ENCODE measurements at regions not wholly inside any gene's neighbourhood (a gene's known extent, or its start where the extent isn't known, plus 50 kb on each side); places are given as distances from the start of the nearest gene placed in this dataset.

- no peak overlapping the region for H3K4me3 Mint-ChIP-seq
- POLR2A ChIA-PET = no interaction called here
- CTCF ChIA-PET = interaction anchor here (0.6 kb wide), 1 partner anchor 175 kb away, joined by 3 read pairs; no protein-coding TSS in a partner anchor
- no peaks in the 10 kb centered on the region for H3K9me3 Mint-ChIP-seq
- H3K4me1 Mint-ChIP-seq = no peaks in the 10 kb centered on the region
- no peak for DNase-seq
- no peaks in the 10 kb centered on the region for H3K27me3 Mint-ChIP-seq
- no peak overlapping the region for H3K27ac Mint-ChIP-seq
- no peaks in the 10 kb centered on the region for H3K36me3 Mint-ChIP-seq (ENCODE audit: low read depth)
These were observed 133.3 kb downstream of the SPCS3 start for GRCh38 chr4:176453079-176453478.

GRCh38 chr4:176453658-176454057, 133.9 kb downstream of the SPCS3 start:
- DNase-seq = no peak
- ChIA-PET CTCF (no interaction called here), POLR2A (no interaction called here)
- H3K4me3 Mint-ChIP-seq = no peak overlapping the region
- no peaks in the 10 kb centered on the region for H3K4me1 Mint-ChIP-seq
- no peaks in the 10 kb centered on the region for H3K27me3 Mint-ChIP-seq
- no peaks in the 10 kb centered on the region for H3K36me3 Mint-ChIP-seq (ENCODE audit: low read depth)
- no peaks in the 10 kb centered on the region for H3K9me3 Mint-ChIP-seq
- H3K27ac Mint-ChIP-seq = no peak overlapping the region

GRCh38 chr4:176464748-176465147, 145.0 kb downstream of the SPCS3 start:
- H3K4me3 Mint-ChIP-seq = no peak overlapping the region
- CTCF ChIA-PET = no interaction called here
- DNase-seq = no peak
- H3K27me3 Mint-ChIP-seq = no peaks in the 10 kb centered on the region
- H3K4me1 Mint-ChIP-seq = no peaks in the 10 kb centered on the region
- POLR2A ChIA-PET = no interaction called here
- H3K27ac Mint-ChIP-seq = no peak overlapping the region
- no peaks in the 10 kb centered on the region for H3K36me3 Mint-ChIP-seq (ENCODE audit: low read depth)
- H3K9me3 Mint-ChIP-seq = no peaks in the 10 kb centered on the region

- H3K9me3 Mint-ChIP-seq = no peaks in the 10 kb centered on the region
- ChIA-PET CTCF (no interaction called here), POLR2A (no interaction called here)
- DNase-seq = no peak
- no peak overlapping the region for H3K27ac Mint-ChIP-seq
- H3K36me3 Mint-ChIP-seq (ENCODE audit: low read depth) = no peaks in the 10 kb centered on the region
- H3K27me3 Mint-ChIP-seq = no peaks in the 10 kb centered on the region
- no peaks in the 10 kb centered on the region for H3K4me1 Mint-ChIP-seq
- no peak overlapping the region for H3K4me3 Mint-ChIP-seq
These were observed 147.2 kb downstream of the SPCS3 start for GRCh38 chr4:176467001-176467400.

GRCh38 chr4:176469546-176469945, 149.8 kb downstream of the SPCS3 start:
- Mint-ChIP-seq H3K27me3 (no peaks in the 10 kb centered on the region), H3K4me3 (no peak overlapping the region), H3K9me3 (no peaks in the 10 kb centered on the region), H3K4me1 (no peaks in the 10 kb centered on the region), H3K27ac (no peak overlapping the region), H3K36me3 (ENCODE audit: low read depth) (no peaks in the 10 kb centered on the region)
- no peak for DNase-seq
- POLR2A ChIA-PET = no interaction called here
- CTCF ChIA-PET = no interaction called here

- no peak for DNase-seq
- peaks cover 7% of the 10 kb centered on the region for H3K9me3 Mint-ChIP-seq
- H3K27me3 Mint-ChIP-seq = no peaks in the 10 kb centered on the region
- POLR2A ChIA-PET = no interaction called here
- no peak overlapping the region for H3K27ac Mint-ChIP-seq
- no peaks in the 10 kb centered on the region for H3K4me1 Mint-ChIP-seq
- no peaks in the 10 kb centered on the region for H3K36me3 Mint-ChIP-seq (ENCODE audit: low read depth)
- CTCF ChIA-PET = no interaction called here
- H3K4me3 Mint-ChIP-seq = no peak overlapping the region
These were observed 150.9 kb downstream of the SPCS3 start for GRCh38 chr4:176470671-176471070.

- ChIA-PET CTCF (no interaction called here), POLR2A (no interaction called here)
- no peaks in the 10 kb centered on the region for H3K36me3 Mint-ChIP-seq (ENCODE audit: low read depth)
- H3K4me1 Mint-ChIP-seq = no peaks in the 10 kb centered on the region
- DNase-seq = no peak
- H3K27me3 Mint-ChIP-seq = no peaks in the 10 kb centered on the region
- no peak overlapping the region for H3K4me3 Mint-ChIP-seq
- peaks cover 19% of the 10 kb centered on the region for H3K9me3 Mint-ChIP-seq
- no peak overlapping the region for H3K27ac Mint-ChIP-seq
These were observed 155.3 kb downstream of the SPCS3 start for GRCh38 chr4:176475067-176475466.

GRCh38 chr4:176478076-176478475, 158.3 kb downstream of the SPCS3 start:
- Mint-ChIP-seq H3K27me3 (no peaks in the 10 kb centered on the region), H3K36me3 (ENCODE audit: low read depth) (no peaks in the 10 kb centered on the region), H3K27ac (no peak overlapping the region), H3K9me3 (peaks cover 19% of the 10 kb centered on the region), H3K4me1 (no peaks in the 10 kb centered on the region), H3K4me3 (no peak overlapping the region)
- ChIA-PET POLR2A (no interaction called here), CTCF (no interaction called here)
- no peak for DNase-seq

GRCh38 chr4:176479767-176480166, 160.0 kb downstream of the SPCS3 start:
- Mint-ChIP-seq H3K36me3 (ENCODE audit: low read depth) (no peaks in the 10 kb centered on the region), H3K9me3 (peaks cover 19% of the 10 kb centered on the region), H3K27me3 (no peaks in the 10 kb centered on the region), H3K4me1 (no peaks in the 10 kb centered on the region), H3K27ac (no peak overlapping the region), H3K4me3 (no peak overlapping the region)
- no peak for DNase-seq
- ChIA-PET POLR2A (no interaction called here), CTCF (no interaction called here)

- POLR2A ChIA-PET = no interaction called here
- Mint-ChIP-seq H3K27me3 (no peaks in the 10 kb centered on the region), H3K36me3 (ENCODE audit: low read depth) (no peaks in the 10 kb centered on the region), H3K4me1 (no peaks in the 10 kb centered on the region), H3K27ac (no peak overlapping the region), H3K9me3 (no peaks in the 10 kb centered on the region), H3K4me3 (no peak overlapping the region)
- CTCF ChIA-PET = no interaction called here
- DNase-seq = no peak
These were observed 163.2 kb downstream of the SPCS3 start for GRCh38 chr4:176482972-176483371.

GRCh38 chr4:176484301-176484984, 164.7 kb downstream of the SPCS3 start:
- Mint-ChIP-seq H3K9me3 (no peaks in the 10 kb centered on the region), H3K27ac (no peak overlapping the region), H3K36me3 (ENCODE audit: low read depth) (no peaks in the 10 kb centered on the region), H3K4me3 (no peak overlapping the region), H3K4me1 (no peaks in the 10 kb centered on the region), H3K27me3 (no peaks in the 10 kb centered on the region)
- CTCF ChIA-PET = no interaction called here
- POLR2A ChIA-PET = no interaction called here
- DNase-seq = no peak

- Mint-ChIP-seq H3K4me3 (no peak overlapping the region), H3K27me3 (no peaks in the 10 kb centered on the region), H3K27ac (no peak overlapping the region), H3K36me3 (ENCODE audit: low read depth) (no peaks in the 10 kb centered on the region), H3K9me3 (no peaks in the 10 kb centered on the region), H3K4me1 (peaks cover 2% of the 10 kb centered on the region)
- no peak for DNase-seq
- POLR2A ChIA-PET = no interaction called here
- CTCF ChIA-PET = no interaction called here
These were observed 169.2 kb downstream of the SPCS3 start for GRCh38 chr4:176489001-176489400.

GRCh38 chr4:176492646-176493302, 173.0 kb downstream of the SPCS3 start:
- Mint-ChIP-seq H3K36me3 (ENCODE audit: low read depth) (no peaks in the 10 kb centered on the region), H3K4me3 (no peak overlapping the region), H3K4me1 (peaks cover 2% of the 10 kb centered on the region), H3K27ac (no peak overlapping the region), H3K27me3 (no peaks in the 10 kb centered on the region), H3K9me3 (no peaks in the 10 kb centered on the region)
- POLR2A ChIA-PET = no interaction called here
- CTCF ChIA-PET = no interaction called here
- DNase-seq = no peak

- Mint-ChIP-seq H3K27me3 (no peaks in the 10 kb centered on the region), H3K27ac (no peak overlapping the region), H3K4me1 (no peaks in the 10 kb centered on the region), H3K4me3 (no peak overlapping the region), H3K9me3 (no peaks in the 10 kb centered on the region), H3K36me3 (ENCODE audit: low read depth) (no peaks in the 10 kb centered on the region)
- CTCF ChIA-PET = no interaction called here
- POLR2A ChIA-PET = no interaction called here
- DNase-seq = no peak
These were observed 179.0 kb downstream of the SPCS3 start for GRCh38 chr4:176498617-176499256.
